ENCODE measurements at regions not wholly inside any gene's neighbourhood (a gene's known extent, or its start where the extent isn't known, plus 50 kb on each side); places are given as distances from the start of the nearest gene placed in this dataset.
A peak's percentile ranks its signal among the peaks of the same experiment; 100 is the strongest.

- CTCF ChIA-PET: interaction anchor here (1.5 kb wide), 1 partner anchor 75 kb away, joined by 3 read pairs; no protein-coding TSS in a partner anchor
- Mint-ChIP-seq H3K9me3 (no peaks in the 10 kb centered on the region), H3K27ac (no peak overlapping the region), H3K27me3 (peaks cover 16% of the 10 kb centered on the region), H3K4me3 (no peak overlapping the region), H3K4me1 (peaks cover 8% of the 10 kb centered on the region), H3K36me3 (no peaks in the 10 kb centered on the region)
- DNase-seq: no peak
Measured at GRCh38 chr21:33121715-33122475, 52.0 kb downstream of the OLIG1 start.

GRCh38 chr21:33122507-33122906, 52.6 kb downstream of the OLIG1 start:
- DNase-seq: no peak
- peaks cover 20% of the 10 kb centered on the region for H3K27me3 Mint-ChIP-seq
- H3K4me1 Mint-ChIP-seq: peaks cover 8% of the 10 kb centered on the region
- H3K9me3 Mint-ChIP-seq: no peaks in the 10 kb centered on the region
- CTCF ChIA-PET: interaction anchor here (1.5 kb wide), 1 partner anchor 74 kb away, joined by 3 read pairs; no protein-coding TSS in a partner anchor
- H3K36me3 Mint-ChIP-seq: no peaks in the 10 kb centered on the region
- no peak overlapping the region for H3K27ac Mint-ChIP-seq
- no peak overlapping the region for H3K4me3 Mint-ChIP-seq

GRCh38 chr21:33123374-33124123, 53.6 kb downstream of the OLIG1 start:
- no peak overlapping the region for H3K4me3 Mint-ChIP-seq
- no peaks in the 10 kb centered on the region for H3K36me3 Mint-ChIP-seq
- no peak for DNase-seq
- no peak overlapping the region for H3K27ac Mint-ChIP-seq
- peaks cover 20% of the 10 kb centered on the region for H3K27me3 Mint-ChIP-seq
- H3K4me1 Mint-ChIP-seq: peaks cover 5% of the 10 kb centered on the region
- no peaks in the 10 kb centered on the region for H3K9me3 Mint-ChIP-seq
- CTCF ChIA-PET: interaction anchor here (0.7 to 1.6 kb wide), 5 partner anchors 73 to 470 kb away, joined by 3 to 4 read pairs (median 3); no protein-coding TSS in a partner anchor

GRCh38 chr21:33124889-33125288, 54.9 kb downstream of the OLIG1 start:
- DNase-seq: no peak
- no peaks in the 10 kb centered on the region for H3K9me3 Mint-ChIP-seq
- H3K4me3 Mint-ChIP-seq: no peak overlapping the region
- H3K27me3 Mint-ChIP-seq: peaks cover 20% of the 10 kb centered on the region
- H3K36me3 Mint-ChIP-seq: no peaks in the 10 kb centered on the region
- CTCF ChIA-PET: interaction anchor here (1.1 to 1.6 kb wide), 4 partner anchors 72 to 322 kb away, joined by 3 read pairs; no protein-coding TSS in a partner anchor
- H3K27ac Mint-ChIP-seq: no peak overlapping the region
- H3K4me1 Mint-ChIP-seq: peaks cover 5% of the 10 kb centered on the region

GRCh38 chr21:33125680-33126375, 55.9 kb downstream of the OLIG1 start:
- H3K9me3 Mint-ChIP-seq: no peaks in the 10 kb centered on the region
- H3K4me1 Mint-ChIP-seq: peaks cover 5% of the 10 kb centered on the region
- H3K4me3 Mint-ChIP-seq: no peak overlapping the region
- H3K27ac Mint-ChIP-seq: no peak overlapping the region
- CTCF ChIA-PET: interaction anchor here (0.6 to 1.5 kb wide), 5 partner anchors 26 to 321 kb away, joined by 3 to 5 read pairs (median 3); no protein-coding TSS in a partner anchor
- peaks cover 24% of the 10 kb centered on the region for H3K27me3 Mint-ChIP-seq
- no peak for DNase-seq
- H3K36me3 Mint-ChIP-seq: no peaks in the 10 kb centered on the region

GRCh38 chr21:33126569-33126968, 56.6 kb downstream of the OLIG1 start:
- DNase-seq: no peak
- Mint-ChIP-seq H3K27me3 (peaks cover 29% of the 10 kb centered on the region), H3K4me3 (no peak overlapping the region), H3K27ac (no peak overlapping the region), H3K9me3 (no peaks in the 10 kb centered on the region), H3K36me3 (no peaks in the 10 kb centered on the region), H3K4me1 (peaks cover 5% of the 10 kb centered on the region)
- CTCF ChIA-PET: interaction anchor here (0.6 to 2.9 kb wide), 10 partner anchors 25 to 301 kb away, joined by 3 to 20 read pairs (median 4); no protein-coding TSS in a partner anchor

GRCh38 chr21:33127154-33127867, 57.4 kb downstream of the OLIG1 start:
- CTCF ChIA-PET: interaction anchor here (0.6 to 2.9 kb wide), 21 partner anchors 10 to 334 kb away, joined by 3 to 20 read pairs (median 4); no protein-coding TSS in a partner anchor
- peak; percentile 76 for DNase-seq
- Mint-ChIP-seq H3K4me3 (peak overlapping the region; percentile 42), H3K27me3 (peaks cover 30% of the 10 kb centered on the region), H3K27ac (no peak overlapping the region), H3K36me3 (no peaks in the 10 kb centered on the region), H3K4me1 (peaks cover 5% of the 10 kb centered on the region), H3K9me3 (no peaks in the 10 kb centered on the region)

- peaks cover 5% of the 10 kb centered on the region for H3K4me1 Mint-ChIP-seq
- H3K9me3 Mint-ChIP-seq: no peaks in the 10 kb centered on the region
- no peak overlapping the region for H3K4me3 Mint-ChIP-seq
- H3K36me3 Mint-ChIP-seq: no peaks in the 10 kb centered on the region
- peaks cover 30% of the 10 kb centered on the region for H3K27me3 Mint-ChIP-seq
- DNase-seq: no peak
- CTCF ChIA-PET: interaction anchor here (0.6 to 2.9 kb wide), 17 partner anchors 9 to 333 kb away, joined by 3 to 20 read pairs (median 4); no protein-coding TSS in a partner anchor
- no peak overlapping the region for H3K27ac Mint-ChIP-seq
Measured at GRCh38 chr21:33127868-33128242, 57.9 kb downstream of the OLIG1 start.

GRCh38 chr21:33128538-33128937, 58.6 kb downstream of the OLIG1 start:
- Mint-ChIP-seq H3K27ac (no peak overlapping the region), H3K4me3 (no peak overlapping the region), H3K36me3 (no peaks in the 10 kb centered on the region), H3K27me3 (peaks cover 30% of the 10 kb centered on the region), H3K4me1 (peaks cover 5% of the 10 kb centered on the region), H3K9me3 (no peaks in the 10 kb centered on the region)
- DNase-seq: no peak
- CTCF ChIA-PET: interaction anchor here (1.3 to 2.9 kb wide), 3 partner anchors 16 to 134 kb away, joined by 3 to 20 read pairs (median 19); no protein-coding TSS in a partner anchor

GRCh38 chr21:33132054-33132453, 62.1 kb downstream of the OLIG1 start:
- CTCF ChIA-PET: interaction anchor here (0.6 to 5.2 kb wide), 6 partner anchors 10 to 230 kb away, joined by 3 to 44 read pairs (median 4); no protein-coding TSS in a partner anchor
- Mint-ChIP-seq H3K27me3 (peaks cover 35% of the 10 kb centered on the region), H3K4me1 (peaks cover 4% of the 10 kb centered on the region), H3K9me3 (no peaks in the 10 kb centered on the region), H3K27ac (no peak overlapping the region), H3K36me3 (no peaks in the 10 kb centered on the region), H3K4me3 (no peak overlapping the region)
- DNase-seq: no peak

- no peaks in the 10 kb centered on the region for H3K4me1 Mint-ChIP-seq
- no peak overlapping the region for H3K4me3 Mint-ChIP-seq
- H3K9me3 Mint-ChIP-seq: no peaks in the 10 kb centered on the region
- no peak for DNase-seq
- H3K27me3 Mint-ChIP-seq: peaks cover 19% of the 10 kb centered on the region
- no peaks in the 10 kb centered on the region for H3K36me3 Mint-ChIP-seq
- CTCF ChIA-PET: interaction anchor here (1.2 to 5.2 kb wide), 4 partner anchors 63 to 311 kb away, joined by 3 to 44 read pairs (median 4); no protein-coding TSS in a partner anchor
- no peak overlapping the region for H3K27ac Mint-ChIP-seq
Measured at GRCh38 chr21:33133892-33134291, 64.0 kb downstream of the OLIG1 start.

GRCh38 chr21:33135925-33136324, 66.0 kb downstream of the OLIG1 start:
- Mint-ChIP-seq H3K27ac (no peak overlapping the region), H3K9me3 (no peaks in the 10 kb centered on the region), H3K36me3 (no peaks in the 10 kb centered on the region), H3K4me3 (no peak overlapping the region), H3K4me1 (peaks cover 8% of the 10 kb centered on the region), H3K27me3 (peaks cover 25% of the 10 kb centered on the region)
- CTCF ChIA-PET: interaction anchor here (1.3 kb wide), 1 partner anchor 62 kb away, joined by 5 read pairs; no protein-coding TSS in a partner anchor
- no peak for DNase-seq

- Mint-ChIP-seq H3K9me3 (no peaks in the 10 kb centered on the region), H3K27ac (no peak overlapping the region), H3K36me3 (no peaks in the 10 kb centered on the region), H3K4me1 (peaks cover 10% of the 10 kb centered on the region), H3K4me3 (no peak overlapping the region), H3K27me3 (peaks cover 21% of the 10 kb centered on the region)
- DNase-seq: no peak
- CTCF ChIA-PET: interaction anchor here (0.6 to 1.3 kb wide), 3 partner anchors 10 to 60 kb away, joined by 3 to 5 read pairs (median 3); no protein-coding TSS in a partner anchor
Measured at GRCh38 chr21:33136847-33137502, 67.0 kb downstream of the OLIG1 start.

Data from activated naive CD4-positive, alpha-beta T cell treated with anti-CD3 and anti-CD28 coated beads, Interleukin-2, amount 10 ng/mL, durations not matched to agents 7 days and 5 days (primary cell).